A549 (cell line): ENCODE measurements at regions not wholly inside any gene's neighbourhood (a gene's known extent, or its start where the extent isn't known, plus 50 kb on each side); places are given as distances from the start of the nearest gene placed in this dataset.

ENCODE experiments used
- ATAC-seq, 2 experiments: fragments of 200-7000 bp in 1 of 2; fragments of >200 bp in 1 of 2; cut with Nextera tagmentation in 1 of 2; cut with Tn5 transposase in 1 of 2; 3 replicates each; pipeline versions ENCODE4 v1.8.0 to v1.9.1; 2018 to 2020; ENCODE audit warnings: mild to moderate bottlenecking in 1 of 2, moderate library complexity in 1 of 2
- CTCF ChIA-PET: fragments of 300-600 bp; sonication (Branson Sonifier 250); formaldehyde crosslinking; extraction: SDS; loops from one replicate; lab custom pipeline; 2021; ENCODE audit warnings: antibody characterized with exemption, inconsistent platforms; lab: Yijun Ruan, JAX
- POLR2A ChIA-PET: fragments of 350-600 bp; formaldehyde crosslinking; extraction: SDS; loops from one replicate; lab custom pipeline; 2021; ENCODE audit warnings: antibody characterized with exemption, inconsistent platforms; lab: Yijun Ruan, JAX
- DNase-seq, 2 experiments: peaks; one replicate each; pipeline versions ENCODE4 v3.0.0 to v3.0.0-alpha.2; 2011 to 2016; ENCODE audit warnings: low read depth in 1 of 2, low spot score in 1 of 2
- FAIRE-seq: peaks from 2 replicates; lab custom pipeline; 2011; peaks lifted over from hg19 to GRCh38; lab: Jason Lieb, UNC
- H3K27ac ChIP-seq, 2 experiments: fragments of >200 bp; sonication (Bioruptor Twin); formaldehyde crosslinking; 3 replicates each; pipeline ENCODE4 v1.5.1; 2016 to 2017
- H3K4me1 ChIP-seq: fragments of >200 bp; sonication (Bioruptor Twin); formaldehyde crosslinking; 3 replicates; pipeline ENCODE4 v1.6.1; 2016
- H3K4me2 ChIP-seq: fragments of >200 bp; sonication (Bioruptor Twin); formaldehyde crosslinking; 3 replicates; pipeline ENCODE4 v1.6.1; 2016
- H3K4me3 ChIP-seq: fragments of >200 bp; sonication (Bioruptor Twin); formaldehyde crosslinking; 3 replicates; pipeline ENCODE4 v1.5.1; 2016
- H3K9me3 ChIP-seq: fragments of >200 bp; sonication (Bioruptor Twin); formaldehyde crosslinking; 3 replicates; pipeline ENCODE4 v1.6.1; 2016
- BCL3 ChIP-seq: fragments of >200 bp; sonication (Bioruptor Twin); formaldehyde crosslinking; IDR thresholded peaks from 3 replicates; pipeline ENCODE4 v1.6.1; 2016
- CBX2 ChIP-seq: fragments of 200-600 bp; sonication (generic); IDR thresholded peaks from 2 replicates; pipeline ENCODE4 v1.6.1; 2016; ENCODE audit warnings: low read depth, mild to moderate bottlenecking, borderline replicate concordance
- CHD2 ChIP-seq: fragments of 150-350 bp; IDR thresholded peaks from 2 replicates; pipeline ENCODE4 v1.6.1; 2014; ENCODE audit warnings: low read length; ENCODE audit not compliant: partially characterized antibody
- EHMT2 ChIP-seq: fragments of 200-600 bp; sonication (generic); IDR thresholded peaks from 2 replicates; pipeline ENCODE4 v1.6.1; 2016; ENCODE audit warnings: antibody characterized with exemption, low read depth, mild to moderate bottlenecking, moderate library complexity
- ELK1 ChIP-seq: fragments of 150-350 bp; IDR thresholded peaks from 2 replicates; pipeline ENCODE4 v1.6.1; 2014; ENCODE audit warnings: low read depth, mild to moderate bottlenecking, low read length
- EP300 ChIP-seq, 2 experiments: fragments of >200 bp; sonication (Bioruptor Twin); formaldehyde crosslinking; IDR thresholded peaks; 2 replicates in 1 of 2; 3 replicates in 1 of 2; pipeline ENCODE4 v1.6.1; 2016 to 2017
- FOSB ChIP-seq: fragments of 250-450 bp; sonication (Bioruptor Pico); IDR thresholded peaks from 2 replicates; pipeline ENCODE4 v1.5.0; 2020; ENCODE audit warnings: mild to moderate bottlenecking, moderate library complexity
- FOXS1 ChIP-seq: fragments of 250-450 bp; sonication (Bioruptor Pico); IDR thresholded peaks from 2 replicates; pipeline ENCODE4 v1.5.0; 2020; ENCODE audit warnings: mild to moderate bottlenecking, moderate library complexity
- JUN ChIP-seq, 2 experiments: fragments of >200 bp; sonication (Bioruptor Twin); formaldehyde crosslinking; IDR thresholded peaks; 2 replicates in 1 of 2; 3 replicates in 1 of 2; pipeline ENCODE4 v1.6.1; 2016 to 2017
- JUNB ChIP-seq: fragments of >200 bp; sonication (Bioruptor Twin); formaldehyde crosslinking; IDR thresholded peaks from 2 replicates; pipeline ENCODE4 v1.6.1; 2016
- MAFK ChIP-seq: fragments of 450-650 bp; IDR thresholded peaks from 2 replicates; pipeline ENCODE4 v1.6.1; 2014; ENCODE audit not compliant: partially characterized antibody
- MAZ ChIP-seq: fragments of 150-350 bp; IDR thresholded peaks from 2 replicates; pipeline ENCODE4 v1.6.1; 2014; ENCODE audit warnings: antibody characterized with exemption, low read depth, low read length, borderline replicate concordance
- NR3C1 ChIP-seq: fragments of >200 bp; sonication (Bioruptor Twin); formaldehyde crosslinking; IDR thresholded peaks from 3 replicates; pipeline ENCODE4 v1.6.1; 2017
- POLR2A ChIP-seq: IDR thresholded peaks from 2 replicates; pipeline ENCODE4 v1.6.1; 2012; ENCODE audit warnings: mild to moderate bottlenecking, low read length
- REST ChIP-seq: fragments of 200-600 bp; sonication (generic); IDR thresholded peaks from 2 replicates; pipeline ENCODE4 v1.6.1; 2016; ENCODE audit warnings: antibody characterized with exemption, mild to moderate bottlenecking, moderate library complexity
- RFX5 ChIP-seq: fragments of 450-650 bp; IDR thresholded peaks from 2 replicates; pipeline ENCODE4 v1.7.1; 2014; ENCODE audit warnings: antibody characterized with exemption, mild to moderate bottlenecking, moderate library complexity
- RNF2 ChIP-seq: fragments of 200-600 bp; sonication (generic); IDR thresholded peaks from 2 replicates; pipeline ENCODE4 v1.6.1; 2016; ENCODE audit warnings: low read depth, mild to moderate bottlenecking, antibody characterized with exemption, moderate library complexity, borderline replicate concordance
- TFCP2L1 ChIP-seq: fragments of 250-450 bp; sonication (Bioruptor Pico); IDR thresholded peaks from 2 replicates; pipeline ENCODE4 v1.5.0; 2021; ENCODE audit warnings: mild to moderate bottlenecking
- TP53 ChIP-seq: fragments of 250-450 bp; sonication (Bioruptor Pico); IDR thresholded peaks from 2 replicates; pipeline ENCODE4 v1.5.0; 2021; ENCODE audit warnings: mild to moderate bottlenecking, moderate library complexity
- ZC3H11A ChIP-seq: fragments of 450-650 bp; IDR thresholded peaks from 2 replicates; pipeline ENCODE4 v1.6.1; 2014; ENCODE audit warnings: antibody characterized with exemption, mild to moderate bottlenecking
- ZFP36 ChIP-seq: fragments of 450-650 bp; IDR thresholded peaks from 2 replicates; pipeline ENCODE4 v1.6.1; 2014; ENCODE audit warnings: borderline replicate concordance; ENCODE audit not compliant: partially characterized antibody
- ZSCAN20 ChIP-seq: fragments of 250-450 bp; sonication (Bioruptor Pico); IDR thresholded peaks from 2 replicates; pipeline ENCODE4 v1.8.0; 2022; ENCODE audit warnings: mild to moderate bottlenecking, moderate library complexity
- WGBS: methylation state at CpG from one replicate; pipeline ENCODE4 v1.1.6; 2017; ENCODE audit errors: missing lambda C conversion rate; 5-methylcytosine and 5-hydroxymethylcytosine counted together

- Histone ChIP-seq H3K4me1 (no peaks in the 10 kb centered on the region), H3K4me3 (no peak overlapping the region), H3K9me3 (no peaks in the 10 kb centered on the region)
- no peak for FAIRE-seq
- TF ChIP-seq EHMT2 (no peak), JUNB (no peak), MAFK (no peak), FOXS1 (CRISPR knock-in tag) (no peak)
- TF ChIP-seq, all 56 proteins: peak for 0
- H3K4me2 ChIP-seq: no peak overlapping the region
- no peak overlapping the region for H3K27ac ChIP-seq
- ChIA-PET POLR2A (no interaction called here), CTCF (no interaction called here)
- 19% methylated on average over 3 of the region's 3 CpGs for WGBS
- no peak for DNase-seq
- no peak for ATAC-seq
These were observed 307.3 kb upstream of the KCNN2 start for GRCh38 chr5:114054594-114054993.

- Histone ChIP-seq H3K9me3 (no peaks in the 10 kb centered on the region), H3K4me2 (peak overlapping the region; percentile 70), H3K4me3 (peak overlapping the region; percentile 23; the same call in 1 of the 3 replicates), H3K27ac (no peak overlapping the region), H3K4me1 (no peaks in the 10 kb centered on the region)
- peak; percentile 45 to 87; a peak in 3 of 6 replicates for ATAC-seq
- DNase-seq: peak in 1 of 2 experiments; percentile 1
- no peak for TF ChIP-seq JUNB
- no peak for TF ChIP-seq TP53 (CRISPR knock-in tag)
- TF ChIP-seq ZC3H11A: no peak
- no peak for TF ChIP-seq CBX2
- no peak for TF ChIP-seq MAZ
- no peak for FAIRE-seq
- 16% methylated on average over 26 of the region's 60 CpGs for WGBS
- POLR2A ChIA-PET: no interaction called here
- CTCF ChIA-PET: no interaction called here
These were observed 306.3 kb upstream of the KCNN2 start for GRCh38 chr5:114055318-114056184.

- peak overlapping the region; percentile 70; the same call in 2 of the 3 replicates for H3K4me2 ChIP-seq
- POLR2A ChIA-PET: no interaction called here
- ATAC-seq: no peak
These were observed 305.7 kb upstream of the KCNN2 start for GRCh38 chr5:114056185-114056538.

More at GRCh38 chr5:114056185-114056538, 305.7 kb upstream of the KCNN2 start:
- FAIRE-seq (no peak), DNase-seq (no peak)
- Histone ChIP-seq H3K4me1 (no peaks in the 10 kb centered on the region), H3K9me3 (no peaks in the 10 kb centered on the region), H3K27ac (no peak overlapping the region), H3K4me3 (no peak overlapping the region)
- TF ChIP-seq RNF2 (no peak), ELK1 (no peak), REST (no peak), EP300 (IDR thresholded peaks at IDR 0.05) (no peak), JUN (IDR thresholded peaks at IDR 0.05) (no peak), ZFP36 (no peak), FOSB (no peak), TFCP2L1 (CRISPR knock-in tag) (no peak), POLR2A (no peak), CHD2 (no peak), BCL3 (no peak), RFX5 (no peak), NR3C1 (no peak), TP53 (CRISPR knock-in tag) (no peak), ZSCAN20 (CRISPR knock-in tag) (no peak)
- CTCF ChIA-PET: no interaction called here
- WGBS: 55% methylated on average over 21 of the region's 26 CpGs
